Stimulated activated CD8-positive, alpha-beta memory T cell treated with anti-CD3 and anti-CD28 coated beads, Interleukin-4, amount 100 ng/mL, for 48 hours (primary cell): ENCODE measurements at regions not wholly inside any gene's neighbourhood (a gene's known extent, or its start where the extent isn't known, plus 50 kb on each side); places are given as distances from the start of the nearest gene placed in this dataset.
"Not testable (repeated sequence)": the region's sequence is repeated elsewhere in the genome, so short reads cannot be mapped to it uniquely, and the experiment has no call there.

Experiments used
- DNase-seq: peaks from one replicate; pipeline ENCODE4 v3.0.0-alpha.2; 2020

DNA sequence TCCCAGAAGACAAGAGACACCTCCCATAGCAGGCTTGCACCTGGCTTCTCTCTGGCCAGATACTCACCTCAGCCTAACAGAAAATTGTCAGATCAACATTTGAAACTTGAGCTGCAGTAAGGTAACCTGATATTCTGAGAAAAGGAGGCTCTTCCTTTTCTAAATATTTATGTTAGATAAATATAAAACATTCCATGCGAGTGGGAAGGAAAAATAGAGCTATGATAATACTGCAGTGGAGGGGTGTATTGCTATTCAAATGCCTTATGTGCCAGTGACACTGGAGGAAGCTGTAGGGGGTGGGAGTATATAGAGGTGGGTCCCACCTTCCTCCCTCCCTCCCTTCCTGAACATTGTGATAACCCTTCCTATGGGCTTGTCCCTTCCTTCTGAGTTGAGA lies 515.5 kb upstream of the CHAC2 start:
- no peak for DNase-seq

DNA sequence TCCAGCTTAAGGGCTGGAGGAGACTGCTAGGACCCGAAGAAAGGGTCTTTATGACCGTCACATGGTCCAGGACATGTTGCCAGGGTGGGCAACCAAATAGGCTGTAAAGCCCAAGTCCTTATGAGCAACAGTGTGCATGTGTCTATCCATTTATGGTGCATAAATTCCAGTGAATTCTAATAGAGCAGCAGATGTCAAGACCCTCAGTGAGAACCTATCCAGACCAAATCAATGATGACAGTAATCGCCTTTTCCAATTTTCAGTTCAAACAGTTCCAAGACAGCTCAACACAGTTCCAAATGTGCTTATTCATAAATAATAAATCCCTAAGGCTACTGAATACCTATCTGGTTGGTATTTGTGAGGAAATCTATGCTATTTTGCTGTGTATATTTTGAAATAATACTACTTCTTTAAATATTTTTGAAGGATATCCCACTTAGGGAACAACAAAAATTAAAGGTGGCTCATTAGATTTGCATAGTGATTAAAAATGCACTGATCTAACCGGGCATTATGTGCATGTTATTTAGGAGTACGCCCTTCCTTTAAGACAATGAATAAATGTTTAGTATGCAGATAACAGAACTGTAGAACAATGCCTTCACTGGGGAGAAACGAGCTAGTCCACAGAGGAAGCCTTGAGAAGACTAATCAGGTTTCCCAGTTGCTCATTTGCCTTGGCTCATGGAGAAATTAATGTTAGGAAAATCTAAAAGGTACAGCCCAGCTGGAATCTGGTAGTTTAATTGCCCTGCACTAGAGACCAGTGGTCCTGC lies 519.5 kb upstream of the CHAC2 start:
- DNase-seq, result no peak

- DNase-seq, result no peak
Observed at GRCh38 chr2:53243430-53243829, 524.2 kb upstream of the CHAC2 start.

DNA sequence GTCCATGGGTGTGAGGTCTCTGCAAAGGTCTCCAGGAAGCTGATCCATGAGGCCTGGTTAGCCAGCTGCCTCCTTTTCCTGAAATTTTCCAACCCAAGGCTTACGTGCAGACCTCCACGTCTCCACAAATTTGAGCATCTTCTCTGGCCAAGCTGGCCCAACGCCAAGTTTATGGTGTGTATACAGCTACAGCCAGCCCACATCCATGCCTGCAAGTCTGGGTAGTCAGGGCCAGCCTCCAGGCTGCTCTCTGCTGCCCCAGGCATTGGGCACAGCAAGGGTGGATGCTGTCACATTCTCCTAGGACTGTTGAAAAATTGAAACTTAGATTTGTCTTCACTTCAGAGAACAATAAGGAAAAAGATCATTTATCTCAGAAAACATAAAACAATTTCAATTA lies 525.5 kb upstream of the CHAC2 start:
- DNase-seq, result no peak

DNA sequence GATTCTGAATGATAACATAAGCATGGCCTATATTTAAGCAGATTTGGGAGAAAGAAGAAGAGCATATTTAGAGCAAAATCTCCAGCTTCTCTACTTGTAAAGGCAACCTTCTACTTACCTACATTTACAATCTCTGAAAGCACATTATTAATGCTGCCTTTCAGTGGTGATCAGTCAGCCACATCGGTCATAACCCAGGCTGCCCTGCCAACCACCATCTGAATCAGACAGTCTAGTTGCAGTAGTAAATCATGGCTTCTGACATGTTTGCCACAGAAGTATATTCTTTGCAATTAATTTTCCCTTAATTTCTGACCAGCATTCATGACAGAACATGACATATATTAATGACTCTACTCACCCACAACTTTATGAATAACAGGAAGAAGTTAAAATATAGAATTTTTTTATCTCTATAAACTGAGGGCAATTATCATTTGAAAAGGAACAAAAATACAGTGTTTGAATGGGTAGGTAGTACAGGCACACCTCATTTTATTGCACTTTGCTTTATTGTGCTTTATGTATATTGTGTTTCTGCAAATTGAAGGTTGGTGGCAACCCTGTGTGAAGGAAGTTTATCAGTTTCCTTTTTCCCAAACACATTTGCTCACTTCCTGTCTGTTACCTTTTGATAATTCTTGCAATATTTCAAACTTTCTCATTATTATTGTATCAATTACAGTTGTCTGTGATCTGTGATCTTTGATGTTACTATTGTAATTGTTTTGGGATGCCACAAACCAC lies 531.6 kb upstream of the CHAC2 start:
- no peak for DNase-seq

DNA sequence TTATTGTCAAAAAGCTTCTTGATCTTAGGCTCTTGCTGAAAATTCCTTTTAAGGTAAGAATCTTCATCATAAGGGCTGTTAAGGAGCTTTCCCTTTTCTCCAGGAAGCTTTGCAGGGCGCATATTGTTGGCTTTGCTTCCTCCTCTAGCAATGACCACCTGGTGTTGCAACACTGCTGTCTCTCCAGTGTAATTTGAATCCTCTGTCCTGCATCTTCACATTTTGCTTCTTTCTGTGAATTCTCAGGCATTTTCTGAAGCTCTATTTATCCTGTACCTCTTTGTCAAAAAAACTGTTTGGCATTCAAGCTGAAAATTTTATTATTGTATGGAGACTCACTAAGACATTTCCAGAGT lies 533.1 kb upstream of the CHAC2 start:
- no peak for DNase-seq

DNA sequence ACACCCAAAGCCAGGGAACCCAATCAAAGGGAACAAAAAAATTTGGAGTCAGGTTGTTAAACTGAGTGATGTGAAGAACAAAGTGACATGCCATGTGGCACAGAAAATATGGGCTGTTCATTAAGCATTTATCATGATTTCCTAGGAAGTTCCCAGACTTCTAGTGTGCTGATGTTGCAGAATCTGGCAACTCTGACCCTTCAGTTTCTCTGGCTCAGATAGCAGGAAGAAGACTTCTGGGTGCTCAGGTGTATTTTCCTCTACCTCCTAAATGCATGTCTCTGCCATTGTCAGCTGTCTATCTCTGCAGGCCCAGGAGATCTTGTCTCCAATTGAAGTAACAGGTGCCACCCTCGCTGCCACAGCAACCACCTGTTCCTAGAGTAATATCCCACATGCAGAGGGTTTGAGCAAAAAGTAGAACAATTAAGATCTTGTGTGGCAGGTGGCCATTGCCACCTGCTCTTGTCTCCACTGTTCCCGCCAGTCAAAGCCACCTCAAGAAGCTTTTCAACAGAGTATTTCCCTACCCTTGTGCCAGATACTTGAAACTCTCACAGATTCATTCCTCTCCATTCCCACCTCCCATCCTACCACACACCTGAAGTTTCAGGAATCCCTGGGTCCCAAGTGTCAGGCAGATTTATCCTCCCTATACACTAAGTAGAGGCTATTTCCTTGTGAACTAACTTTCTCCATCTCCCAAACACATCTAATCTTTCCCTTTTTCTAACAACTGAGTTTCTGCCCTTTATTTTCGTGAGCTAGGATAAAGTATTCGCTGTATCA lies 533.7 kb upstream of the CHAC2 start:
- DNase-seq, result no peak

DNA sequence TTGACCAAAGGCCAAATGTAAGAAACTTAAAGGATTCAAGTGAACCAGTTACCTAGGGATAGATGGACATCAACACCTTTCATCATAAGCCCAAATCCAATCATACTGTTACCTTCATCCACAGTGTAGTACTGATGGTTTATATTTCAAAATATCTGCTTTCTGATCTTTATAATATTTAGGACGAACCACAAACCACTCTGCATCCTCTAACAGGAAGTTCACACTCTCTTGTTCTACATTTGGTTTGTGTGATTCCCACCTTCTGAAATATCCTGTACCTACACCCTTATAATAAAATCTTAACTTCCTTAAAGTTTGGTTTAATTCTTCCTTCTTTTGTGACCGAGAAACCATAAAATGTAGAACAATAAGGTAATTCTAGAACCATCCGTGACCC lies 535.7 kb upstream of the CHAC2 start:
- no peak for DNase-seq

- DNase-seq, result no peak
Observed at GRCh38 chr2:53230691-53231090, 536.9 kb upstream of the CHAC2 start.

- DNase-seq, result no peak
Observed at GRCh38 chr2:53227535-53227934, 540.1 kb upstream of the CHAC2 start.

DNA sequence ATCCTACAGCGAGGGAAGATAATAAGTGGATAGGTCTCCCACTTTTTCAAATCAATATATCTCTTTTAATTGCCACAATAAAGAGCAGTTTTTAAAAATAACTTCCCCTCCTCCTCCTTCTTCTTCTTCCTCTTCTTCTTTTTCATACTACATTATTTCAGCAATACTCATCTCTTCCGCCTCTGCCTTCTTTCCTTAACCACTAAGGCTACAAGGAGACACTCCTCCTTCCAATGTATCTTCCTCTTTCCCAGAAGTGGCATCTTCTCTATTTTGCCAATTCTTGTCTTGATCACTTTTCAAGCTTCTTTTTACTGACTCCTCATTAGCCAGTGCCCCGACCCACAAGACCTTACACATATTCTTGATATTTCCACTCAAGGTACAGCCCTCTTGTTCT lies 546.6 kb upstream of the CHAC2 start:
- no peak for DNase-seq

DNA sequence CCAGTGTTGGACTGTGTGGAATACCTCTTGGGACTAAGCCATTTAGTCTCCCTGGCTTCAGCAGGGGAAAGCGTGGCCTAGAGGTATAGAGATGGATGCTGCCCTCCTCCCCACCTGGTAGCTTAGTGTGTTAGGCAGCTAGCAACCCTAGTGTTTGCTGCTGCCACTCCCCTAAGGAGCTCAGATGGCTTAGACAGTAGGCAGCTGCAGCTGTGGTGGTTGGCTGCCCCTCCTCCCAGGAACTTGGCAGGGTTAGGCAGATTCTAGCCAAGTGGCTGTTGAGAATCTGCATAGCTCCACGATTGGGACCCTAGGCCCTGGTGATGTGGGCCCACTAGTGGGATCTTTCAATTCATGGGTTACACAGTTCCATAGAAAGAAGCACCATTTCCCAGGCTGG lies 550.4 kb upstream of the CHAC2 start:
- DNase-seq, result no peak

DNA sequence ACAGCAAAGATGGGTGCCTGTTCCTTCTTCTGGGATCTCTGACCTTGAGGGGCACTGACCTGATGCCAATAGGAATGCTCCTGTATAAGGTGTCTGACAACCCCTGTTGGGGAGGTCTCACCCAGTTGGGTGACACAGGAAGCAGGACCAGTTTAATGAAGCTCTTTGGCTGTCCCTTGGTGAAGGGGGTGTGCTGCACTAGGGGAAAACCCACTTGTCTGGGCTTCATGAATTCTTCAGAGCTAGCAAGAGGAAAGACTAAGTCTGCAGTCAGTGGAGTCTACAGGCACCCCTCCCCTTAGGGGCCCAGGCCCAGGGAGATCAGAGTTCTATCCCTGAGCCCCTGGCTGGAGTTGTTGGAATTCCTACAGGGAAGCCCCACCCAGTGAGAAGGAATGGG lies 550.8 kb upstream of the CHAC2 start:
- no peak for DNase-seq

- DNase-seq, result no peak
Observed at GRCh38 chr2:53212576-53212975, 555.0 kb upstream of the CHAC2 start.

GRCh38 chr2:53211201-53211774 lies 556.3 kb upstream of the CHAC2 start:
- no peak for DNase-seq

DNA sequence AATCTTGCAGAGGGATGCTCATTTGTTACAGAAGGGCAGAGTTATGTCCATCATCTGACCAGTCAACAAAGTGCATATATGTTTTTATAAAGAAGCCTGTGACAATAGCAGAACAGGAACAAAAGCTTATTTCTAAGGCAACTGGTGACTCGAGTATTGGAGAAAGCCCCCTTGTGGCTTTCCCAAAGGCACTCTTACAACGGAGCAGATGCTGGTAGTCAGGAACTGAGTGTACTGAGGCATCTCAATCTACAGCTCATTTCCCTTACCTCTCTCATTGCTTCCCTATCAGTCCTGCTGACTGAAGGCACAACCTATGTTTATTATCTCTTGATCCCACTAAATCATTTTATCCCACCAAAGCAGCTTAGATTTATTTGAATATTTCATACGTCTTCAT lies 557.1 kb upstream of the CHAC2 start:
- DNase-seq, result no peak

- DNase-seq, result no peak
Observed at GRCh38 chr2:53209679-53210458, 557.7 kb upstream of the CHAC2 start.

DNA sequence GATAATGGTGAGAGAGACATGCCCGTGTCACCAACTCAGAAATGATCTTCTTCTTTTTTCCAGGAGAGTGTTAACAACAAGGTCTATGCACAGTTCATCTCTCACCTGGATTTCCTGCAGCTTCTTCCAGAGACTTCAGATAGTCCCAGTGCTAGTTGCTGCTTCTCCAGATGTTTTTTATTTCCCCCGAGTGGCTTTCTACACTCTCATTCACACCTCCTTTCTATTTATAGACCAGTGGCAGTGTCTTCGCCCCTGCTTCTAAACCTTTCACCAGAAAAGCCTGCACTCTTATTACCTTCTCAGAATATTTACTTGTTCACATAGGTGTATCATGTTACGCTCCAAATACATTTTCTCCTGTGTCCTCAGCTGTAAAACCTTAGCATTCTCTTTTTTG lies 558.8 kb upstream of the CHAC2 start:
- no peak for DNase-seq

- DNase-seq, result not testable (repeated sequence)
Observed at GRCh38 chr2:53206226-53206625, 561.4 kb upstream of the CHAC2 start.

DNA sequence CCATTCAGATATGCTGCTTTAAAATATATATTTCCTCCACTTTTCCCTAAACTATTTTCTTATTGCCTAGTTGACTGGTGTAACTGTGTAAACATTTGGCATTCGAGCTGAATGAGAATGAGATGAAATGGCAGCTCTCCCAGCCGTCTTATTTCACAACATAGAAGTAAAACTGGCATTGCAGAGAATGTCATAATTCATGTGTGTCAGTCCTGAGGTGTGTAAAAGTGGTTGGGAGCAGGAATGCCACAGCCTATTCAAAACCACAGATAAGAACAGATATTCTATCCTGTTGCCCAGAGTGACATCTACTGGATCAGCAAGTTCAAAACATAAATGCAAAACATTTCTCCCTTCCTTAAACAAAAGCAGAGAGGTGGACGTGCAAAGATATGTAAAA lies 565.5 kb upstream of the CHAC2 start:
- no peak for DNase-seq

DNA sequence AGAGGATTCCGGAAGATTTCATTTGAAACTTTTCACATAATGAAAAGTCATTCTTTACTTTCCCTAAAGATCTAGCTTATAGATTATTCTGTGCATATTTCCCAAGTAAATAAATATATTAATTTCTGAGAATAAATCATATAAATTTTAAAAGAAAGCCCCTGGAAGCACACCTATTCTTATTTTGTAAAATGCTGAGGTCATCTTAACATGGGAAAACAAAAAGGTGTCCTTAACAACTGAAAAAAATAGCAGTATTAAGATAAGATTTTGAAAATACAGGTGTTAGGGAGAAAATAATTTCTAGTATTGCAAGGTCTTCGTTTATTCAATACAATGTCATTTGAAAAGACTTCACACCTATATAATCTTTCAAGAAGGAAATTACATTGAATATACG lies 567.5 kb upstream of the CHAC2 start:
- no peak for DNase-seq

DNA sequence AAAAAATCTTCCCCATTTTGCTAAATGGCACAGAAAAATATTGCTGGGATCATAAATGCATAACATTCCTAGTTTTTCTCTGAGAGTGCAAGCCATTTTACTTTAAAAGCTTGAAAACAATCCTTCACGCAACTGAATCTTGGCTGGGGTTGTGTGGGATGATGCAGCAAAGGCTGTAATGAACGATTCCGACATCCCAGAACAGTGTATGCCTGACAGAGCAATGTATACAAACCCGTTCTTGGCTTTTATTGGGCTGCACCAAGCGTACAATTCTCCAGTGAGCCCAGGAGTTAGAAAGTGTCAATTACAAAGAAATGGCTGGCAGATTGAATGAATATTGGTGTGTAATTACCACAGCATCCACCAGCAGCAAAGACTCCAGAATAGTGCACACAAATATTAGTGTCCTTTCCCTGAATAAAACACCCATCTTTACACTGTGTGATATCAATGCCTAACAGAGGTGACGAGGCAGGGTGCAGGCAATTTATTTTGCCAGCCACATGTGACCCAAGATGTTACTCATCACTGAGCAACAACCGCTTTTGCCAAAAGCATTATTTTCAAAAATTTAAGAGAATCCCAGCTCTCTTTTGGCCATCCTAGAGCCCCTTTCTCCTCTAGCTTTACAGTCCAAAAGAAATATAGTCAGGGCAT lies 578.6 kb upstream of the CHAC2 start:
- DNase-seq, result no peak
